Ecto neural progenitor cell (in vitro differentiated cells): ENCODE measurements at regions not wholly inside any gene's neighbourhood (a gene's known extent, or its start where the extent isn't known, plus 50 kb on each side); places are given as distances from the start of the nearest gene placed in this dataset.

ENCODE experiments used
- DNase-seq: peaks from one replicate; pipeline ENCODE4 v3.0.0-alpha.2; 2018; ENCODE audit warnings: low spot score

DNA sequence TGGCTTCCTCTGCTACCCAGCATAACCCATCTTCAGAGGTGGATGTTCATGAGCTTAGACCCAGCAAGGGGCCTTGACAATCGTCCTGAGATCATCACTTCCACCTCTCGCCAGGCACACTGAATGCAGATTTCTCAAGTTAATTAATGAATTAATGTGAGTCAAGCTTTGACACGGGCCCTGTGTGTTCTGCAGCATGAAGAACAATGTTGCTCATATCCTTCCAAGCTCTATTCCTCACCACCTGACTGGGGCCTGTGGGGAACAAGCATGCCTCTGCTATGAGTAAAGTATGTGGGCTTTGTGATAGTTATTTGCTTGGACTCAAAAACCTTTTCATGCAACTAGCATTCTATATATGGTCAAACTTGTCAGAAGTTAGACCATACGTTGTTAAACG, 122.0 kb downstream of the SEC16B start:
- DNase-seq = no peak

DNA sequence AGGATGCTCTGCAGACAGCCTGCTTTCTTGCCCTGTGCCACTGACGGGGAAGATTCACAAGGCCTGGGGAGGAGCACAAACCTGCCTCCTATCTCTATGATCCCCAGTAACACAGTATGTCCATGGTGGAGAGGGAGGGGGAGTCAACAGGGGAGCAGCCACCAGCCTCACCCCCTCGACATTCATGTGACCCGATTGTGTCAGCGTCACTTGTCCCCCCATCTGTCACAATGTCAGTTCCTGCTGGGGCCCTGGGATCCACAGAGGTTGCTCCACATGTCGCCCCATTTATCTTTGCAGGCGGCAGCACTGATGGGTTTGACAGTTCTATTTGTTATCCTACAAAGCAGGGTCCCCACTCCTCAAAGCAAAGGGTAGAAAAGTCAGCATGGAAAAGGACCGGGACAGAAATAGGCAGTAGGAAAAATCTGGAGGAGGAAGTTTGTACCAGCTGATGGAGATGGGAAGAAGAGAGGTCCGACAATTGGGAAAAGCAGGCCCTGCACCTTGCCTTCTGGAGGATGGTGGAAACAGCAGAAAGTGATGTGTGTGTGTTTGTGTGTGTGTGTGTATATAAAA, 130.9 kb downstream of the SEC16B start:
- no peak for DNase-seq

DNA sequence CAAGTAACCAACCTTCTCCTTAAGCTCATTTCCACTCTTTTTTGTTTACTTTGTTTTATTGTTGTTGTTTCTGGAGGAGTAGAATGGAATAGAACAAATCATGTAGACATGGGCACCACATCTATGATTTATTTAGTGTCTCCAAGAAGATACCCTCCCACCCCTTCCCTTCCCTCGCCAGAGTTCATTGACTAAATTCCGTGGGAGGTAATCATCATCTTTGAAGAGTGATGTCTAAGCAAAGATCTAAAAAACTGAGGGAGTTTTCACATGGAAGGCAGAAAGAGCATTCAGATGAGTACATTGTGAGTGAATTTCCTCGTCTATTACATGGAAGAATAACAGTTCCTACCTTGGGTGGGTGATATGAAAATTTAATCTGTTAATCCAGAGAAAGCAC, 136.2 kb downstream of the SEC16B start:
- DNase-seq = no peak

DNA sequence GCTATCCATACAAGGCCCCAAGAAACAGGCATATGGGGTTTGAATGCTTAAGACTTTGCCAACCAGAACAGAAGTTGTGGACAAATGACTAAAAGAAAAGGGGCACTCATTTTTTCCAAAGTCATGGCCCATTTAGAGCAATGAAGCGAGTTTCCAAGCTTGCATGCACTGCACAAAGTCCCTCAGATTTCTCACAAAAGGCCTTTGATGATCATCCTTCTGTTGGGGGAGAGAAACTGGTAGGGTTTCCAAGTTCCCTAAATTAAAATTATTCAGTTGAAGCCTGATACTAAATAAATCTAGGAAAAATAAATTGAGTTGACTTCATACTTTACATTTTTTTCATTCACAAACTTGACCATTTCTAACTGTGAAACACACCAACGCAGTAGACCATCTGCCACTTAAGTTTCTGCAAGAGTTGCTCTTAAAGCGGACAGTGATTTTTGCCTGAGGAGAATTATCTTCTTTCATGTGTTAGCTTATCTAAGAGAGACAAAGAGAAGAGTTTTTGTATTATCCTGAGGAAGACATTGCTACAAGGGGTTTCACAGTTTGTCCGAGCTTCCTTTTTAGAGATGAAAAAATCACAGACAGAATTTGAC, 139.2 kb downstream of the SEC16B start:
- DNase-seq = no peak

DNA sequence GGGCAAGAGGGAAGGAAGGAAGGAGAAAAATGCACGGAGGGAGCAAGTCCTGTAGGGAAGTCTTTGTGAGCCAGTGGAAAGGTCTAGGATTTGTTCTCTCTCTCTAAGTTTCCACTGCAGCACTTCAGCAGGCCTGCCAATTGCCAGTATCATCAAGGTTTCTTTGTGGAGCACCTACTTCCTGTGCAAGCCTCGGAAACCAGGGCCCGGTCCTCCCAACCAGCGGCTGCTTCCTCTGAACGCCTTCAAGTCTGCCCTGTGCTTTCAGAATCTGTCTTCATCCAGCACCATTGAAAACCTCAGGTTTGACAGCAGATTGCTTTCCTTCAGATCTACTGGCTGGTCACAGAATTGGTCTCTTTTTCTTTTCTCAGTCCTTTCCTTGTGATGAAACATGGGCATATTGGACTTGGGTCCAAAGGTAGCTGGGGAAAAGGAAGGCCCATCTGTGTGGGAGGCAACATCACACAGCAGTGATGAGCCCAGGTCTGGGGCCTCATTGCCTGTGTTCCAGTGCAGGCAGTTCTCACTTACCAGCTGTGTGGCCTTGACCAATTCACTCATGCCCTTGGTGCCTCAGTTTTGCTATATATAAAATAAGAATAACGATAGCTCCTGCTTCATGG, 144.5 kb downstream of the SEC16B start:
- no peak for DNase-seq

DNA sequence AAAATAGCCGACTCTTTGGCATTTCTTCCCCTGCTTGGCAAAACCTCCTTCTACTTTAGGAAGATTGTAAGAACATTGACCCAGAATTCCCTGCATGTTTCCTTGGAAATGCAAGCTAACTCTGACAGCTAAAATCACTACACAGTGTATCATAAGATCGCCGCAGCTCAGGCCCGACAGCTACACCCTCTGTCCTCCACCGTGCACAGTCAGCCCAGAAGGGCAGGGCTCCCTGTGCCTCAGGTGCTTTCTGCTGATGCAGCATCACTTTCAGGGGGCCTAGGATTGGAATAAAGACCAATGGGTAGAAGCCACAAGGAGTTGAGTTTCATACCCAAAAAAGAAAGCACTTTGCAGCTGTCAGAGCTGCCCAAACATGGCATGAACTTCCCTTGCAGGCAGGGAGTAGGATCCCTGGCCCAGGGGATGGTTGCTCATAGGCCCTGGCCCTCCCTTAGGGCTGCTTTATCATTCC, 145.3 kb downstream of the SEC16B start:
- no peak for DNase-seq

DNA sequence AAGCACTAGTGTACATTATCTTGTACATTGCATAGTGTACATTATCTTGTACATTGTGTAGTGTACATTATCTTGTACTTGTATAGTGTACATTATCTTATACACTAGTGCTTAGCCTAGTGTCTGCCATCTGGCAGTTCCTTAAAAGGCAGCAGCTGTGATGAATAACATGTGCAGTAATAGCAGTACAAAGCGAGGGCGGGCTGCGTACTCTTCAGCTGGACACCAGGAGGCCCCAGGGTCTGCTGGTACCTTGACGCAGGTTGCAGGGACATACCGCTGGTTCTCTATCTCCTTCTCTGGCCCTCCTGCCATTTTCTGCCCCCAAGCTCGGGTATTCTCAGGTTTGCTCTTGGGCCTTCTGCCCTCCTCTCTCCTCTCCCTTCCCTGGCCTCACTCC, 149.6 kb downstream of the SEC16B start:
- DNase-seq = no peak

DNA sequence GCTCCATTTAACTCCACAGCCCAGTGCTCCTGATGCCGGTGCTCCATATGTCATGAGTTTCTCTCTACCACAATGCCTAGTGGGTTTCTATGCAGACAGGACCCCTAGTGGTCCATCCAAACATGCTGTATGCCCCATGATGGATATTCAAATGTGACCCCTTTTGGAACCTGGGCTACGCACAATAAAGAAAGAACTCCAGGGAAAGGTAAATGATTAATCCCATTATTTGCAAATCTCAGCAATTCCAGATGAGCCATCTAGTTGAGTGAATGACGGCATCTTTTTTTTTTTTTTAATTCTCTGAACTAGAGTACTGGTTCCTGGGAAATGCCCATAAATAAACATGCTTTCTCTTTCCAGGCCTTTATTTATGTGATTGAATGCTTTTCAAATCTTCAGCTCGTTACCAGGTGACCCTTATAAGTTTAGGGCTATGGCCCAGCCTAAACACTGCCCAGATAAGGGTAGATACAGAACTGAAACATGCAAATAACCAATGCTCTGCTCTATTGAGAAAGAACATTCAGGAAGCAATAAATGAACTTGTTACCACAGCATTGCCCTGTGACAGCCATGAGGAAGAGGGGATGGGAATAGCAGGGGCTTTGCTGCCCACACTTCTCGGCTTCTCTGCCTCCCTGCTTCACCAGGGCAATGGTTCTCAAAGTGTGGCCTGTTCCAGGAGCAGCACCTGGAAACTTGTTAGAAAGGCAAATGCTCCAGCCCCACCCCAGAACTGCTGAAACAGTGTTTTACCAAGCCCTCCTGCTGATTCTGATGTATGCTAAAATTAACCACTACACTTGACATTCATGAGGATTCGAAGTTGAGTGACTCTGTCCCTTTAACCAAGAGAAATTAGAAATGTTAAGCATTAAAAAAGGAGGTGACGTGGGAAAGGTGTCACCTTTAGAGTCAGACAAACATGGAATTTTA, 151.7 kb downstream of the SEC16B start:
- DNase-seq = no peak

DNA sequence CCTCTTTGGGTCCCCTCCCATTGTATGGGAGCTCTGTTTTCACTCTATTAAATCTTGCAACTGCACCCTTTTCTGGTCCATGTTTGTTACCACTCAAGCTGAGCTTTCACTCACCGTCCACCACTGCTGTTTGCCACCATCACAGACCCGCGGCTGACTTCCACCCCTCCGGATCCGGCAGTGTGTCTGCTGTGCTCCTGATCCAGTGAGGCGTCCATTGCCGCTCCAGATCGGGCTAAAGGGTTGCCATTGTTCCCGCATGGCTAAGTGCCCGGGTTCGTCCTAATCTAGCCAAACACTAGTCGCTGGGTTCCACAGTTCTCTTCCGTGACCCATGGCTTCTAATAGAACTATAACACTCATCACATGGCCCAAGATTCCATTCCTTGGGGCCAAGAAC, 157.2 kb downstream of the SEC16B start:
- DNase-seq = no peak

DNA sequence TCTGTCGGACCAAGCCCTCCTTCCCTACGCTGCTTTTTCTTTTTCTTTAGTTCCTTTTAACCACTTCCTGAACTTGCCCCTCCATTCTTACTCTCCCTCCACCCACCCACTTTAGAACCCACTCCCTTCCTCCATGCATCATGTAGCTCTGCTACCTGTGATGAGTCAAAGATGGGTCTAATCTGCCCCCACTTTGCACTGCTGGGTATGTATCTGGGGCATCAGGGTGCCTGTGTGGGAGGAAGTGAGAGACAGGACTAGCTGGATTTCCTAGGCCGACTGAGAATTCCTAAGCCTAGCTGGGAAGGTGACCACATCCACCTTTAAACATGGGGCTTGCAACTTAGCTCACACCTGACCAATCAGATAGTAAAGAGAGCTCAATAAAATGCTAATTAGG, 157.7 kb downstream of the SEC16B start:
- no peak for DNase-seq

DNA sequence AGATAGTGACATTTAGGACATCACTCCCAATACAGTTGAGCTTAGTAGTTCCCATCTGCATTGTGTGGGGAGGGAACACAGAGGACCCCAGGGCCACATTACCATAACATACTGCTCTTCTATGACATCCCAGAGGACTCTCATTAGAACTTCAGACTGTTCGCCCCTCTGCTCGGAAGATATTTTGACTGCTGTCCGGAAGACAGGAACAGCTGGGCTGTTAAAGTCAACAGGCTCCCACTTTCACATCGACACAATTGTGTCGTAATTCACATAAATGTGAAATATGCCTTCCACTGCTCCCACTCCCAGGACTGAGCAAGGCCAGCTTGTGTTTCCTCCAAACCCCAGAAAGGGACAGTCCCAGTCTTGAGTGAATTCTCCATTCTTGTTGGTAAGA, 158.4 kb downstream of the SEC16B start:
- DNase-seq = no peak

DNA sequence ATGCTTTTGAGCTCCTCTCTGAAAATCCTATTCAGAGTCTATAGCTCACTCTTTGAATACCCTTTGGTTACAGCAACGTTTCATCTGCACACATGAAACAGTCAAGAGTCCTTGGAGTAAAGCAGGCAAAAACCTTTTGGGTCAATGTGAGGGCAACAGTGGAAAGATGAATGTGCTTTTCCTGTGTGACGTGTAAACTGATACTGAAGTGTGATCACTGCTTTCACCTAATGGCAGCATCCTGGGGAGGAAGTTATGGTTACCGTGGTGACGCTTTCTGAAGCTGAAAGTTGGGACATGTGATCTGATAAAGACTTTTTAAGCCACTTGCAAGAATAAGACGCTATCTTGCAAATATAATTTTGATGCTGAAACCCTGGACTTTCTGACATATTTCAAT, 160.0 kb downstream of the SEC16B start:
- DNase-seq = no peak

DNA sequence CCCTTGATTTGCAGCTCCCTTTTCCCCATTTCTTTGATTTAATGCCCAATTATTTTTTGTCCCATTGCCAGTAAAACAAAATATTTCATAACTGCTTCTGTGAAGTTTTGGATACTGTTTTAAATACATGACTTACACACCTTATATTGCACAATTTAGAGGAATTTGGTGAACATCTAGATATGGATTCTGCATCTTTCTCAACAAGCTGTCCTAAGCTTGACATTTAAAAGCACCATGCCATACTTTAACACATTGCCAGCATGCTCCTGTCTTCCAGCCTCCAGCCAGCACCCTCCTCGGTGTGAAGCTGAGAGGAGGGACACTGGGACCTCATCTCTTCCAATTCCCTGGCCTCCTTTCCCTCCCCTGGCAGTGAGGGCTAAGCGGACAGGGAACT, 167.6 kb downstream of the SEC16B start:
- no peak for DNase-seq

DNA sequence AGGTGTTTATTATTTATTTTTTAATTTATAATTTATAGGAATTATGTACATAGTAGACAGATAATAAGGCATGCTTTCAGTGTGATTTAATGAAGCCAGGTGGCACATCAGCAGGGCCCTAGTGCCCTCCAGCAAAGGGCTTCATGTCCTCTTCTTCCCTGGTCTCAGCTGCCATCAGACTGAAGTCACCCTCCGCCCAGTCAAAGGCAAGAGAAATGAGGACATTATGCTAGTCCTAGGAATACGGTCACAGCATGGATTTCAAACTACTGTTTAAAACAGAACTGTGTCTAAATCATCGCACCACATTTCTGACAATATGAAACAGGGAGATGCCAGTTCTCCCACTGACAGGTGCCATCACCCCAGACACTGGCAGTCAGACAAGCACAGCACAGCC, 168.1 kb downstream of the SEC16B start:
- DNase-seq = no peak

DNA sequence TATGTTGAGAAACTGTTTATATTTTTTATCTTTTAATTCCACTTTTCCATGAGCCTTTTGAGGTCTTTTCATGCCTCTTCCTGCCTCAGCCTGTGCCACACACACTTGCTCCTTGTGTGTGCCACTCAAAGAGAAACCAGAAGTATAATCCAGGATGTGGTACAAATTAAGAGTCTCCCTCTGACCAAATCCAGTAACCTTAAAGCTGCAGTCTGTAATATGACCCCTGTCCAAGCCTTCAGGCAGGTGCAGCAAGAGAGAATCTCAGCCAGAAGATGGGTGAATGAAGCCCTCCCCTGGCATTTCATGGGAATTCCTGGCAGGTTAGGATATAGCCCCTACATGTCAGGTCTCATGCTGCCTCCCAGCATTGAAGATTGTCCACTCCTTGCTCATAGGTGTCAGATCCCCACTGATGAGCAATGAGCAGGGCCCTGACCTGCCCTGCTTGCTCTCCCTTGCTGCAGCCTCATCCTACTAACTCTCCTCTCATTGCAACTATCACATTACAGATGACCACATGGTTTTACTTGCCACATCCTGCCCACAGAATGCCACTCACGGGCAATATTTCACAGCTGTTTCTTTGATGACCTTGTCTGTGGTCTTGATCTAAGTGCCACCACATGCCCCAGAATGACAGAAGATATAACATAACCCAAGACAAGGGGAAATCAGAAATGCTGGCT, 169.3 kb downstream of the SEC16B start:
- DNase-seq = no peak

DNA sequence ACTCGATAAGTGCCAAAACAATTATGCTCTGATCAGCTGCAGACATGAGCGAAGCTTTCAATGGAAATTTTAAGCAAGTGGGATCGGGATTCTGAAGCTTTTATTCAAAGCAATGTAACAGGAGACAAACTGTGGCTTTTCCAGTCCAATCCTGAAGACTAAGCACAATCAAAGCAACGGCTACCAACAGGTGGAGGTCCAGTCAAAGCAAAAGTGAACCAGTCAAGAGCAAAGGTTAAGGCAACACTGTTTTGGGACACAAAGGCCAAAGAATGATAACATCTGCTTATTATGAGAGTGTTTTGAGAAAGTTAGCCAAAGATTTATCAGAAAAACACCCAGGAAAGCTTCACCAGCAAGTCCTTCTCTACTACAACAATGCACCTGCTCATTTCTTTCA, 170.1 kb downstream of the SEC16B start:
- DNase-seq = no peak

DNA sequence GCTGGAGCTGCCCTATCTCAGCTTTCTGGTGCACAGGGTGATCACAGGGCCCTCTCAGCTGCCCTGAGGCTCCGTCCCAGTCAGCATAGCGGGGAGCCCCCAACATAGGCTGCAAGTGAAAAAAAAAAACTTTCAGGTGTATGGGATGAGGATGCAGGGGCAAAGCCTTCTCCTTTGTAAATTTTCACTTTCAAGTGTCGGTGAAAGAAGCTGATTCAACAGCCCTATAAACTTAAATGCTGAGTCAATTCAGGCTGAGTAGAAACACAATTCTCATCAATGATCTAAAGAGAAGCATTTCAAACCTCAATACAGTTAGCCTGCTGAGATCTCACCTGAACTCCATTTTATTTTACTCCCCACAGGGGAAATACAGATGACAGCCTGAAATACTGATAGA, 171.2 kb downstream of the SEC16B start:
- DNase-seq = no peak

DNA sequence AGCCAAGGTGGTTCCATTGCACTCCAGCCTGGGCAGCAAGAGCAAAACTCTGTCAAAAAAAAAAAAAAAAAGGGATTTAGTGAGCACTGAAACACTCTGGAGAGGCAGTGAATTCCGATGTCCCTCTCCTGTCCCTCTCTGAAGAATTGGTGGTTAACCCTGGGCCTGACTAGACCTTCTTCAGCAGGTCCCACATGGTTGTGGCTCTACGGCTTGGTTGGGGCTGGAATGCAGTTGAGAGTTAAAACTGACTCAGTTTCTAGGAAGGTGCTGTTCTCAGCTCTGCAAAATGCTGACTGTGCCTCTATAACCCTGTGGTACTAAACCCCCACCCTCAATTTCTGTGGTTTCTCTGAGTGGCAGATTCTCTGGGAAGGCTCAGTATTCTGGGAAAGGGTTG, 173.3 kb downstream of the SEC16B start:
- no peak for DNase-seq

DNA sequence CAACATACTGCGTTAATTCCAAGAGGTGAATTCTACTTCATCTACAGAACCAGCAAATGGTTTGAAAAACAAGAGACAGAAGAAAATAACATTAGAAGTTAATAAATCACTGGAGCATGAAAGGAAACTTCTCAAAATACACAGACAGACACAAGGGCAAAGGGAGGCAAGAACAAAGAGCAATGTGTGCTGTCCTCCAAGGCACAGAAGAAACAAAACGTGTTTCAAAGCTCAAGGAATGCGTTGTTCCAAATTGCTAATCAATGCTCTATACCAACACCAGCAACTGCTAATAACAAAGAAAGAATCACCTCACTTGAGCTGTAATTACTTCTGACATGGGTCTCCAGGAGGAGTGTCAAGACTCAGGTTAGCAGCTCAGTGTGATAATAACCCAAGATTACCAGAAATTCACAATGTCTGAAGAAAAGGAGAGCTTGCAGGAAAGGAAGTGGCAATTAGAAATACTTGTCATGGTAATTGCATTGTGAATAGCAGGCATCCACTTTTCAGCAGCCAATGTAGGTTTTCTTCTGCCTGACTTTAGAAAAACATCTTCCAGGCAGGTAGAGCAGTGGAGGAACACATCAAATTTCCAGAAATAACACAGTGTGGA, 175.4 kb downstream of the SEC16B start:
- DNase-seq = no peak

DNA sequence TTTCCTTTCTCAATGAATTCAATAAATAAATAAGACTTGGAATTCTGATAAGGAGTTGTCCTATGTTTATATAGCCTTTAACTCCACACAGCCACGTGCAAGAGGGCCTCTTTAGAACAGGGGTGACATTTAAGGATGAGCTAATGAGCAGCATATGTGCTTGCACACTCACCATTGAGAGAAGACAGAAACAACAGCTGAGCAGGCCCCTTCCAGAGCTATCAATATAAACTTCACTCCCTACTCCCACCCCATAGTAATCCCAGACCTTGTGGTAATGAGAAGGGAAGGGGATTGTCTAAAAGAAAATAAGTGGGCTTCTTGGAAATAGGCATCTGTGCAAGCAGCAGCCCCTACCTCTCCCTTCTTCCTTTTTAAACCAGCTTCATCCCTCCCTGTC, 176.0 kb downstream of the SEC16B start:
- no peak for DNase-seq

DNA sequence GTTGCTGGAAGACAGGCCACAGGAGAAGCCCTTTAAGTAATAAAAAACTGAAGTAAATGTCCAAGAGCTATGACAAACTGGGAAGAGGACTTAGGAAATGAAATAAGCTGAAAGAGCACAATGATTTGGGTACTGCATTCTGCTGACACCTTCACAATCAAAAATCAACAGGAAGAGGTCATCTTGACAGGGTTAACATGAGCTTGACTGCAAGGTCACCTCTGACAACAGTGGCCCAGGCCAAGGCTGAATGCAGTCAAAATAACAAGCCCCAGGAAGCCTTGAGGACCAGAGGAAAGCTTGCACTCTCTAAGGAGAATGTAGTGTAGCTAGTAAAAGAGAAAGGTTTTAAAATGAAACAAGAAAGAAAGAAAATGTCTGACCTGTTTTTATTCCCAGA, 179.3 kb downstream of the SEC16B start:
- DNase-seq = no peak

DNA sequence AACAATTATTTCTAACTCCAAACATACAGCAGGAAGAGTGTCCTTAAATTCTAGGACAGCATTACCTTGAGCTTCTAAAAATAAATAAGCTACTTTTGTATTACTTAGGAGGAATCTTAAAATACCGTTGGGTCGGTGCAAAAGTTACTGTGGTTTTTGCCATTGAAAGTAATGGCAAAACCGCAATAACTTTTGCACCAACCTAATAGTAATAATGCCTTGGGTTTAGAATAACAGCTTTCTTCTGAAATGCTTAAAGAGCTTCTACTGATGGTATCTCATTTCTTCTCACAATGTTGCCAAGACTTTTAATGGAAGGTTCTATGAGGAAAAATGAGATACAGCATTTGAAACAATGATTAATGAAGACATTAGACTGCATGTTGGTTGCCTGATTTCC, 179.9 kb downstream of the SEC16B start:
- DNase-seq = no peak
